PC-9 (cell line): ENCODE measurements at regions not wholly inside any gene's neighbourhood (a gene's known extent, or its start where the extent isn't known, plus 50 kb on each side); places are given as distances from the start of the nearest gene placed in this dataset.

Experiments used
- BruUV-seq: library from RNA; stranded (reverse); fragments of 400-500 nt; replicated peaks from 2 replicates; lab custom pipeline; 2021; lab: Mats Ljungman, UMichigan
- CTCF ChIA-PET: fragments of 300-600 bp; sonication (Branson Sonifier 250); formaldehyde crosslinking; loops from one replicate; lab custom pipeline; 2022; ENCODE audit warnings: antibody characterized with exemption; lab: Charles Lee
- POLR2A ChIA-PET: fragments of 300-600 bp; sonication (Branson Sonifier 250); formaldehyde crosslinking; loops from one replicate; lab custom pipeline; 2022; ENCODE audit warnings: antibody characterized with exemption; ENCODE audit not compliant: unreplicated experiment; lab: Charles Lee
- DNase-seq, 2 experiments: peaks; one replicate each; pipeline versions ENCODE4 v3.0.0 to v3.0.0-alpha.2; 2015 to 2022; ENCODE audit warnings: mixed read lengths in 1 of 2
- H2AFZ ChIP-seq: fragments of 200-600 bp; sonication (generic); 2 replicates; pipeline ENCODE4 v1.8.1; 2017; ENCODE audit warnings: antibody characterized with exemption
- H3F3A ChIP-seq: fragments of 200-600 bp; sonication (generic); 2 replicates; pipeline ENCODE4 v1.8.1; 2017; ENCODE audit warnings: antibody characterized with exemption, mild to moderate bottlenecking, low read depth; ENCODE audit not compliant: insufficient read depth
- H3K27ac ChIP-seq: fragments of 200-600 bp; sonication (generic); 2 replicates; pipeline ENCODE4 v1.6.1; 2016; ENCODE audit warnings: mixed run types
- H3K27me3 ChIP-seq: fragments of 200-600 bp; sonication (generic); 2 replicates; pipeline ENCODE4 v1.6.1; 2016; ENCODE audit warnings: low read depth, mixed run types; ENCODE audit not compliant: insufficient read depth
- H3K36me3 ChIP-seq: fragments of 200-600 bp; sonication (generic); 2 replicates; pipeline ENCODE4 v1.6.1; 2016; ENCODE audit warnings: low read depth, mixed run types
- H3K4me1 ChIP-seq: fragments of 200-600 bp; sonication (generic); replicated peaks from 2 replicates; pipeline ENCODE4 v1.6.1; 2016; ENCODE audit warnings: mixed run types; ENCODE audit not compliant: insufficient read depth
- H3K4me2 ChIP-seq: fragments of 200-600 bp; sonication (generic); 2 replicates; pipeline ENCODE4 v1.6.1; 2017; ENCODE audit warnings: mixed run types
- H3K4me3 ChIP-seq: fragments of 200-600 bp; sonication (generic); 2 replicates; pipeline ENCODE4 v1.6.1; 2016; ENCODE audit warnings: mixed run types
- H3K79me2 ChIP-seq: fragments of 200-600 bp; sonication (generic); 2 replicates; pipeline ENCODE4 v1.6.1; 2017; ENCODE audit warnings: low read depth, mixed run types
- H3K9me2 ChIP-seq: fragments of 200-600 bp; sonication (generic); 2 replicates; pipeline ENCODE4 v1.8.1; 2017; ENCODE audit warnings: mild to moderate bottlenecking; ENCODE audit not compliant: insufficient read depth
- H3K9me3 ChIP-seq: fragments of 200-600 bp; sonication (generic); 2 replicates; pipeline ENCODE4 v1.8.1; 2016; ENCODE audit warnings: low read depth; ENCODE audit not compliant: insufficient read depth
- H4K20me1 ChIP-seq: fragments of 200-600 bp; sonication (generic); 2 replicates; pipeline ENCODE4 v1.8.1; 2017; ENCODE audit not compliant: insufficient read depth
- EZH2 ChIP-seq: fragments of 200-600 bp; sonication (generic); IDR thresholded peaks from 2 replicates; pipeline ENCODE4 v1.8.0; 2017; ENCODE audit warnings: antibody characterized with exemption, low read depth
- intact Hi-C: fragments of 100-400 bp; cut with micrococcal nuclease; formaldehyde crosslinking; loops from one replicate; pipeline ENCODE4 v1.10.0; 2022; ENCODE audit not compliant: unreplicated experiment
- TF ChIP-seq, protein P1 (sequence below): fragments of 200-600 bp; sonication (generic); conservative IDR thresholded peaks from 2 replicates; pipeline ENCODE4 v1.6.1; 2017; ENCODE audit warnings: mixed run types, antibody characterized with exemption, mild to moderate bottlenecking, moderate library complexity

DNA sequence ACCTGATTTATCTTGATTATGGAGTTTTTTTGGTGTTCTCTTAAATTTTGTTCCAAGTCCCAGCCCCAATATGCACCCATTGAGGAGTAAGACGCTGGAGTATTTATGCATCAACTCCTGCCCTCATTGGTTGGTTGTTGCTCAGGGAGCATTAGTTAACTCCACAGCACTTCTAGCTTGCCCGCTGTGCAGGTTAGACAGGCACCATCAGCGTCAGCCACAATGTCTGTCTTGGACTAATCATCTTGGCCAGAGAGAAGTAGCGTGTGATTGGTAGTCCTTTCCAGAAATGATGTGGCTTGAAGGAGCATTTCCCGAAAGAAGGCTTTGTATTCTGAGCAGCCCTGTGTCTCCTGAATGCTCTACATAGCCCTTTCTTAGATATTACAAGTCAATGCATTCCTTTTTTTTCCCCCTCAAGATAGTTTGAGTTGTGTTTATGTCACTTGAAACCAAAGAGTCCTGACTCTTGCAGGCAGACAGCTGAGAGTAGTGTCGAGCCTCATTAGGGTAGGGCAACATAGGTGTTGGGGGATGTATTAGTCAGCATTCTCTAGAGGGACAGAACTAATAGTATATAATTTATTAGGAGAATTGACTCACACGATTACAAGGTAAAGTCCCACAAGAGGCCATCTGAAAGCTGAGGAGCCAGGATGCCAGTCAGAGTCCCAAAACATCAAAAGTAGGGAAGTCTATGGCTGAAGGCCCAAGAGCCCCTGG is 94.6 kb upstream of the RCN1 start:
- Histone ChIP-seq H3K27ac (no peak overlapping the region), H3K79me2 (no peaks in the 10 kb centered on the region), H3K9me3 (no peaks in the 10 kb centered on the region), H3K27me3 (no peaks in the 10 kb centered on the region), H3K36me3 (no peaks in the 10 kb centered on the region), H2AFZ (no peak overlapping the region), H4K20me1 (no peaks in the 10 kb centered on the region), H3K4me2 (peak overlapping the region; percentile 67), H3F3A (no peaks in the 10 kb centered on the region), H3K9me2 (no peaks in the 10 kb centered on the region), H3K4me3 (no peak overlapping the region; the same call in 1 of the 2 replicates), H3K4me1 (no peaks in the 10 kb centered on the region)
- TF ChIP-seq, protein P1, sequence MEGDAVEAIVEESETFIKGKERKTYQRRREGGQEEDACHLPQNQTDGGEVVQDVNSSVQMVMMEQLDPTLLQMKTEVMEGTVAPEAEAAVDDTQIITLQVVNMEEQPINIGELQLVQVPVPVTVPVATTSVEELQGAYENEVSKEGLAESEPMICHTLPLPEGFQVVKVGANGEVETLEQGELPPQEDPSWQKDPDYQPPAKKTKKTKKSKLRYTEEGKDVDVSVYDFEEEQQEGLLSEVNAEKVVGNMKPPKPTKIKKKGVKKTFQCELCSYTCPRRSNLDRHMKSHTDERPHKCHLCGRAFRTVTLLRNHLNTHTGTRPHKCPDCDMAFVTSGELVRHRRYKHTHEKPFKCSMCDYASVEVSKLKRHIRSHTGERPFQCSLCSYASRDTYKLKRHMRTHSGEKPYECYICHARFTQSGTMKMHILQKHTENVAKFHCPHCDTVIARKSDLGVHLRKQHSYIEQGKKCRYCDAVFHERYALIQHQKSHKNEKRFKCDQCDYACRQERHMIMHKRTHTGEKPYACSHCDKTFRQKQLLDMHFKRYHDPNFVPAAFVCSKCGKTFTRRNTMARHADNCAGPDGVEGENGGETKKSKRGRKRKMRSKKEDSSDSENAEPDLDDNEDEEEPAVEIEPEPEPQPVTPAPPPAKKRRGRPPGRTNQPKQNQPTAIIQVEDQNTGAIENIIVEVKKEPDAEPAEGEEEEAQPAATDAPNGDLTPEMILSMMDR = no peak
- no peak for TF ChIP-seq EZH2
- ChIA-PET POLR2A (no interaction called here), CTCF (no interaction called here)
- DNase-seq = no peak
- intact Hi-C loops = no loop called here
- BruUV-seq = no TSS peak

DNA sequence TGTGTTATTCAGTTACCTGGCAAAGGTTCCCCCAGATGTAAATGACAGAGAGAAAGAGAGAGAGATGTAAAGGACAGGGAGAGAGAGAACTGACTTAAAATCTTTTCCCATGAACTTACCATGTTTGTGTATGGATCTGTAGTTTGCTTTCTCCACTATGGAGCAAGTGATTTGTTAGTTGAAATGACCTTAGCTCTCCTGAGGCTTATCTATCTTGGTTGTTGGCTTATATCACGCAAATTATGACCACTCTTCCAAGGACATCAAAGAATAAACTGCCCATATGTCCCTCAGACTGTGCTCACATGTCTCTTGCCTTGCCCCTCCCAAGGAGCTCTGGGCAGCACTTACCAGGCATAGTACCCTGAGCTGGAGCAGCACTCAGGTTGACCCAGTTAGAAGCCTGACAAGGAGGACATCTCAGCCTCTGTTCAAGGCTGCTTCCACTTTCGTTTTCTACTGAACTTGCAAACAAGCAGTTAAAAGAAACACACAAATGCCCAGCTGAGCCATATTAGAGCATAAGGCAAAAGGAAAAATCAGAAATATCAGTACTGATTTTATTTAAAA is 95.3 kb upstream of the RCN1 start:
- intact Hi-C loops = no loop called here
- Histone ChIP-seq H4K20me1 (no peaks in the 10 kb centered on the region), H3K9me2 (no peaks in the 10 kb centered on the region), H3K27ac (no peak overlapping the region), H2AFZ (0 out of 2 replicates have a peak overlapping the region, but pooled peaks have one; percentile 39), H3K4me1 (no peaks in the 10 kb centered on the region), H3F3A (no peaks in the 10 kb centered on the region), H3K36me3 (no peaks in the 10 kb centered on the region), H3K79me2 (no peaks in the 10 kb centered on the region), H3K9me3 (no peaks in the 10 kb centered on the region), H3K4me3 (no peak overlapping the region; the same call in 1 of the 2 replicates), H3K27me3 (no peaks in the 10 kb centered on the region), H3K4me2 (peak overlapping the region; percentile 67)
- TF ChIP-seq, protein P1 = no peak
- TF ChIP-seq EZH2 = no peak
- DNase-seq = no peak
- ChIA-PET POLR2A (no interaction called here), CTCF (no interaction called here)
- BruUV-seq = no TSS peak

DNA sequence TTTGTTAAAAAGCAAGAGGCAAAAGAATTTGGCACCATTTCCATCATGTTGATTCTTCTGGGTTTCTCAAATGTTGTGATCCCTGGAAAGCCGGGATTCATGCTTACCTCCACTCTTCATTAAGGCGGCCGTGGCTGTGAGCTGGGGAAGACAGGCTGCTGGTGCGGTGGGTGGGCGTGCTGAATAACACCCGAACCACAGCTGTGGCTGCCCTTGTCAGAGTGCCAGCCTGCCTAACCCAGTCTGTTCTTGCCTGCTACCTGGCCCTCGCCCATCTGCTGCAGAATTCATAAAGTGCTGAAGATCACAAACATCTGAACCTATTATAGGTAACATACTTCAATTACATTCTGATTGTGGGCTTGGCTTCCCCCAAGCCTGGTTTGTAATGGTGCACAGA is 95.8 kb upstream of the RCN1 start:
- no peaks in the 10 kb centered on the region for H3K4me1 ChIP-seq
- TF ChIP-seq, protein P1 = no peak
- no peak for TF ChIP-seq EZH2
- no TSS peak for BruUV-seq
- ChIA-PET POLR2A (no interaction called here), CTCF (no interaction called here)
- intact Hi-C loops = no loop called here
- no peak overlapping the region for H3K4me3 ChIP-seq
- no peak overlapping the region for H3K27ac ChIP-seq
- no peaks in the 10 kb centered on the region for H3K27me3 ChIP-seq
- H3K9me2 ChIP-seq = no peaks in the 10 kb centered on the region
- H3K4me2 ChIP-seq = no peak overlapping the region
- H3K9me3 ChIP-seq = no peaks in the 10 kb centered on the region
- H4K20me1 ChIP-seq = no peaks in the 10 kb centered on the region
- H3K79me2 ChIP-seq = no peaks in the 10 kb centered on the region
- H3F3A ChIP-seq = no peaks in the 10 kb centered on the region
- no peak overlapping the region for H2AFZ ChIP-seq
- H3K36me3 ChIP-seq = no peaks in the 10 kb centered on the region
- no peak for DNase-seq
